ENCODE measurements at regions not wholly inside any gene's neighbourhood (a gene's known extent, or its start where the extent isn't known, plus 50 kb on each side); places are given as distances from the start of the nearest gene placed in this dataset.

DNA sequence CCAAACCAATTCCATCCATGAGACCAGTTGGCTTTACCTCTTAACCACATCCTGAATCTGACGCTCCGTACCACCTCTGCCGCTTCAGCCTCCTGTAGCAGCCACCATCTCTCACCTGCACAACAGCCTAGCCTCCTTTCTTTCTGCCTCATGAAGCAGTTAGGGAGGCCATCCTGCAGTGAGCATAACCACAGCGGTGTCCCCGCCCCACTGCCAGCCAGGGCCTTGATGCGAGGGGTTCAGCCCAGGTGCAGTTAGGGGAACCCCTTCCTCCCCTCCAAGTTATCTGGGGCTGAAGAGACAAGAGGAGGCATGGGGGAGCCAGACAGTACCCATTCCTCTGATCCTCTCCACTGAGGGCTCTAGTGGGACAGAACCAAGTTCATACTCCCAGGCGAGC is 167.0 kb downstream of the C5orf15 start:
- TF ChIP-seq, protein P1, sequence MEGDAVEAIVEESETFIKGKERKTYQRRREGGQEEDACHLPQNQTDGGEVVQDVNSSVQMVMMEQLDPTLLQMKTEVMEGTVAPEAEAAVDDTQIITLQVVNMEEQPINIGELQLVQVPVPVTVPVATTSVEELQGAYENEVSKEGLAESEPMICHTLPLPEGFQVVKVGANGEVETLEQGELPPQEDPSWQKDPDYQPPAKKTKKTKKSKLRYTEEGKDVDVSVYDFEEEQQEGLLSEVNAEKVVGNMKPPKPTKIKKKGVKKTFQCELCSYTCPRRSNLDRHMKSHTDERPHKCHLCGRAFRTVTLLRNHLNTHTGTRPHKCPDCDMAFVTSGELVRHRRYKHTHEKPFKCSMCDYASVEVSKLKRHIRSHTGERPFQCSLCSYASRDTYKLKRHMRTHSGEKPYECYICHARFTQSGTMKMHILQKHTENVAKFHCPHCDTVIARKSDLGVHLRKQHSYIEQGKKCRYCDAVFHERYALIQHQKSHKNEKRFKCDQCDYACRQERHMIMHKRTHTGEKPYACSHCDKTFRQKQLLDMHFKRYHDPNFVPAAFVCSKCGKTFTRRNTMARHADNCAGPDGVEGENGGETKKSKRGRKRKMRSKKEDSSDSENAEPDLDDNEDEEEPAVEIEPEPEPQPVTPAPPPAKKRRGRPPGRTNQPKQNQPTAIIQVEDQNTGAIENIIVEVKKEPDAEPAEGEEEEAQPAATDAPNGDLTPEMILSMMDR (IDR thresholded peaks at IDR 0.05; ENCODE audit: extremely low read depth, missing control alignments): no peak
- no peak for DNase-seq (ENCODE audit: low spot score)

DNA sequence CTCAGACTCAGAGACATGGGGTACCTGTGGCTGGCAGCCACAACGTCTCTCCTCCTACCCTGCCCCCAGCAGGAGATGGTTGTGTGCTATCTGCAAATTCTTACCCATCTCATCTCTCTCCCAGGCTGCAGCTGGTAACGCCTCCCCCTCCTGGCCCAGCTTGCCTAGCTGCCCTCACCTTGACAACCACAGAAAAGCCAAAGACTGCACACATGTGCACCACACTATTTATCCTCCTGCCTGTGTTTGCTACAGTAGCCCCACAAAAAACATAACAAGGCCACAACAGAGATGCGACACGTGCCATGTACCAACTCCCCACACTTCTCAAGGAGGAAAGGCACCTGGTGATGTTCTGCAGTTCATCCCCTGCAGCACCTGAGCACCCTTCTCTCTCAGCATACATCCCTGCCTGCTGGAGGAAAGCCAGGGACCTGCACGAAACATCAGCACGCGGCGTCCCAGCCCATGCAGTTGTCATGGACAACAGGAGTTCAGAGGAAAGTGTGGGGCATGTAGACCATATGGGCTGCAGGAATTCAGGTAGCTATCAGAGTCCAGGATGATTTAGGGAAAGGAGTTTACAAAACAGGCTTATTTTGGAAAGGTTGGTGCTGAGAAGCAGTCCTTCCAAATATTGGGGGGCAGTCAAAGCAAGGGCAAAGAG is 168.7 kb downstream of the C5orf15 start:
- no peak for DNase-seq (ENCODE audit: low spot score)
- TF ChIP-seq, protein P1 (IDR thresholded peaks at IDR 0.05; ENCODE audit: extremely low read depth, missing control alignments): no peak

GRCh38 chr5:133797167-133797566 is 171.3 kb downstream of the C5orf15 start:
- no peak for DNase-seq (ENCODE audit: low spot score)
- TF ChIP-seq, protein P1 (IDR thresholded peaks at IDR 0.05; ENCODE audit: extremely low read depth, missing control alignments): no peak

- TF ChIP-seq, protein P1 (IDR thresholded peaks at IDR 0.05; ENCODE audit: extremely low read depth, missing control alignments): no peak
- no peak for DNase-seq (ENCODE audit: low spot score)
These were observed 172.2 kb downstream of the C5orf15 start for GRCh38 chr5:133796186-133796585.

- DNase-seq (ENCODE audit: low spot score): no peak
- TF ChIP-seq, protein P1 (IDR thresholded peaks at IDR 0.05; ENCODE audit: extremely low read depth, missing control alignments): no peak
These were observed 173.5 kb downstream of the C5orf15 start for GRCh38 chr5:133794771-133795415.

DNA sequence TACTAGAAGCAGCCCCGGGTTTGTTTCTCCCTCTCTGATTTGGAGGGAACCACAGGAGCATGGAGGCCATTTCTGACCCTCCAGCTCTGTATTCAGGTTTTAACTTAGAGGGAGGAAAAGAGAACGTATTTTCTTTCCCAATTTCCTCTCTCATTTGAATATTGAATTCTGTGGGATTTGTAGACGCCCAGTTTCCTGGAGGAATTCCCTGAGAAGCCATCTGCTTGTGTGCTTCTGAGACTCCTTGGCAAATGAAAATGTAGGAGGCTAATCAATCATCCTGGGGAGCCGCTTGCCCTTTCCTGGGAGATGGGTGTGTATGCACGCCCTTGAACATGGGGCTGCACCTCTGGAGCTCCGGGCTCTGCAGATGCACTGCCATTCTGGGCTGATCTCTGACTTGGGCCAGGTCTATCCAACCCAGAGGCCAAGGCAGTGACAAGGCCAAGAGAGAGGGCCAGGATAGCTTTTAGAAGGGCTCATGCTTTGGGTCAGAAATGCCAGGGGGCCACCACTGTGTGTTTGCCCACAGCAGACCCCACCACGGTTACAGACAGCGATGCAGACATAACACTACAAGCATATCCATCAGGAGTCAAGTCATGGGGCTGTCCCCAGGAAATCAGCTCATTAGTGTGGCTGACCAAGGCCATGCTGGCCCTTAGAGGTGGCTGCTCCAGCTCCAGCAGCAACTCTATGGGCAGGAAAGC is 174.5 kb downstream of the C5orf15 start:
- TF ChIP-seq, protein P1 (IDR thresholded peaks at IDR 0.05; ENCODE audit: extremely low read depth, missing control alignments): no peak
- DNase-seq (ENCODE audit: low spot score): no peak

DNA sequence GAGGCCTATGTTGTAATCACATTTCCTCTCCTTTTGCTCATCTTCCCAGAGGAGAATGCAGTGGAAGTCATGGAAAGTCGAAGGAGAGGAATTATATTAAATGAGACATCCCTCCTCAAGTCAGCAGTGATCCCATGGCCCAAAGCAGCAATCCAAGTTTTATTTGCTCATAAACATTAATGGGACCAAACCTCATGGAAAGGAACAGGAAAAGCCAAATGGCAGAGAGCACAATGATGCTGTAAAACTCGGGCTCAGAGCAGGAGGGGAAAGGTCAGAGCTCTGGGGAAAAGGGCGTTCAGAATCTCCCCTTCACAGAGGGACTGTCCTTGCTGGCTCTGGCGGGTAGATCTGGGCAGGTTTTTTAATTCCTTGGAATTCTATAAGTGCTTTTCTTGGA is 175.8 kb downstream of the C5orf15 start:
- no peak for DNase-seq (ENCODE audit: low spot score)

More for the DNA sequence above, 175.8 kb downstream of the C5orf15 start:
- TF ChIP-seq, protein P1 (IDR thresholded peaks at IDR 0.05; ENCODE audit: extremely low read depth, missing control alignments): no peak

Measured in GM20000 (cell line).